GM20431 (cell line): ENCODE measurements at regions not wholly inside any gene's neighbourhood (a gene's known extent, or its start where the extent isn't known, plus 50 kb on each side); places are given as distances from the start of the nearest gene placed in this dataset.
"Not testable (repeated sequence)": the region's sequence is repeated elsewhere in the genome, so short reads cannot be mapped to it uniquely, and the experiment has no call there.

Experiments used
- in situ Hi-C: fragments of 300-500 bp; cut with MseI, MboI; formaldehyde crosslinking; loops from one replicate; pipeline ENCODE4 v1.15.0; 2020; ENCODE audit warnings: low sequenced_read_pairs; ENCODE audit not compliant: unreplicated experiment

DNA sequence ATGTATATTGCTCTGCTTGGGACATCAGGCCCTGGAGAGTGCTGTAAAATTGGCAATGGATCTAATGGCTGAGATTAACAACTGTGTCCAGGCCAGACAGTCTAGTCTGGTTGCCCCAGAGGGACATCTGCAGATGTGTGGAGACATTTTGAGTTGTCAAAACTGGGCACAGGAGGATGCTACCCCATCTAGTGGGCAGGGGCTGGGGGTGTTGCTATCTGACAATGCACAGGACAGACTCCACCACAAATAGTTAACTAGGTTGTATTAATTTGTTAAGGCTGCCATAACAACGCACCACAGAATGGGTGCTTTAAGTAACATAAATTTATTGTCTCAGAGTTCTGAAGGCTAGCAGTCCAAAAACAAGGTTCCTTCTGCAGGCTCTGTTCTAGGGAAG lies 302.5 kb upstream of the AMIGO2 start:
- in situ Hi-C loops, result no loop called here

DNA sequence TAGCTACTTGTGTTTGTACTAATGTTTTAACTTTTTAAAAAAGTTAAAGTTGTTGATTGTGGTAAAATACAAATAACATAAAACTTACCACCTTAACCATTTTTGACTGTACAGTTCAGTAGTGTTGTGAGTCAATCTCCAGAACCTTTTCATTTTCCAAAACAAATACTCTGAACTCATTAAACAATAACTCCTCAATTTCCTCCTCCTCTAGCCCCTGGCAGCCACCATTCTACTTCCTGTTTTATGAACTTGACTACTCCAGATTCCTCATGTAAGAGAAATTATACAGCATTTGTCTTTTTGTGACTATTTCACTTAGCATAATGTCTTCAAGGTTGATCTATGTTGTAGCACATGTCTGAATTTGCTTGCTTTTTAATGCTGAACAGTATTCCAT lies 299.1 kb upstream of the AMIGO2 start:
- in situ Hi-C loops, result no loop called here

DNA sequence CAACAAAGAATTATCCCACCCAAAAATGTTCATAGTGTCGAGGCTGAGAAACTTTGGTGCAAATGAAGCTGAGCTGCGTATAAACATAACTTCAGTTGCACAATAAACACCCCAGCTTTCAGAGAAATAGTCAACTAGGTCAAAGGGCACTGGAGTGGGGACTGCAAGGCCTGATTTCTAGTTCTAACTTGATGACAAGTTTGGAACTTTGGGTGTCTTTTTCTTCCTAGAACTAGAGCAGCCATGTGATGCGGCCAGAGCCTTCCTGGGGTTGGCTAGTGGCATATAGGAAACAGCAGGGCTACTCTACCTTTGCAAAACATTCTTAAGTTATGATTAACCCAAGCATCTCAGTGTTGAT lies 298.4 kb upstream of the AMIGO2 start:
- in situ Hi-C loops, result no loop called here

DNA sequence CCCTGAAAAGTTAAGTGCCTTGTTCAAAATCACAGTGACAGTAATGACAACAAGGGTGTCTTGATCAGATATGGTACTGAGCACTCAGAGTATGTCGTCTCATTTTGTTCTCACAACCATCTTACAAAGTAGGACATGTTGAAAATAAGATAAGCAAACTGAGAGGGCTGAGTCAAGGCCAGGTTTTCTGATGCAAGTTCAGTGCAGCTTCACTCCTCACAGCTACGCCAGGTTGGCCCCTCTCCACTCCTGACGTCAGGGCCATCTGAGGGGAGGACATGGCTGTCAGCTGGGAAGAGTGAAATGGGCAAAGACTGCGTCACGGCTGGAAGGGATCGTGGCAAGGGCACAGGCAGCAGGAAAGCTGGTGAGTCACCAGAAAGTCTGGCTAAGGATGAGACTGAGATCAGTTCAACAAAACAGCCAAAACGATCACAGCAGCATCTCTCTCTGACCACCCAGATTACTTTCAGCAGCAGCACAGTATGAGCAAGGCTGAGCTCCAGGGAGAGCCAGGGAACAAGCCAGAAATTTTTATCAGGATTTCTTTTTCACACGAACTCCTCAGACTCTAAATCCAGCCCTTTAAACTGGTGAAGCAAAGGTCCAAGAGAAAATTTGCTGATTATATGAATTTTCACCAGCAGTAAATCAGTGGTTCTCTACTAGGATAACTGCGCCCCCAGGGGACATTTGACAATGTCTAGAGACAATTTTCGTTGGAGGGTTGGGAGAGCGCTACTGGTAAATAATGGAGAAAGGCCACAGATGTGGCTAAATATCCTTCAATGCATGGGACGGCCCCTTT lies 297.9 kb upstream of the AMIGO2 start:
- in situ Hi-C loops, result no loop called here

DNA sequence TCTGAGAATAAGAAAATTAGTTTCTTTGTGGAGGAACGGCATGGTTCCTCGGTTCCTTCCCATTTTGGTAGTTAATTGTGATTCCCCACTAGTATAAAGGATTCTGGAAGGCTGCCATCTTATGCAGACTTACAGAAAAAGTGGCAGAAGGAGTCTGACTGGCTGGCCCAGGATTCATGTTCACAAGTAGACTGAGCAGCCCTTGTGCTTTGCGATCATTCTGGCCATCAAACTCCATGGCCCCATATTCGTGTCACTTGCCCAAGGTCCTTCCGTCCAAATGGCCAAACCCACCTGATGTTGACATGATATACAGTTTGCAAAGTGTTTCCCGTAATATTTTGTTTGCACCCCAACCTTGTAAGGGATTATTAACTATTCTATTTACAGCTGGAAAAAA lies 297.2 kb upstream of the AMIGO2 start:
- in situ Hi-C loops, result no loop called here

DNA sequence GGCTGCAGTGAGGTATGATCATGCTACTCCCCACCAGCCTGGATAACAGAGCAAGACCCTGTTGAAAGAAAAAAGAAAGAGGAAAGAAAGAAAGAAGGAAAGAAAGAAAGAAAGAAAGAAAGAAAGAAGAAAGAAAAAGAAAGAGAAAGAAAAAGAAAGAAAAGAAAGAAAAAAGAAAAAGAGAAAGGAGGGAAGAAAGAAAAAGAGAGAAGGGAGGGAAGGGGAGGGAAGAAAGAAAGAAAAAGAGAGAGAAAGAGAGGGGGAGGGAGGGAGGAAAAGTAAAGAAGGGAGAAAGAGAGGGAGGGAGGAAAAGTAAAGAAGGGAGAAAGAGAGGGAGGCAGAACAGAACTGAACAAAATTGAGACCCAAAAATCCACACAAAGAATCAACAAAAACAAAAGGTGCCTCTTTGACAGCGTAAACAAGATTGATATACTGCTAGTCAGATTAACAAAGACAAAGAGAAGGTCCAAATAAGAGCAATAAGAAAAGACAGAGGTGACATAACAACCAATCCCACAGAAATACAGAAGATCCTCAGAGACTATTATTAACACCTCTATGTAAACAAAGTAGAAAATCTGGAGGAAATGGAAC lies 293.9 kb upstream of the AMIGO2 start:
- in situ Hi-C loops, result no loop called here

DNA sequence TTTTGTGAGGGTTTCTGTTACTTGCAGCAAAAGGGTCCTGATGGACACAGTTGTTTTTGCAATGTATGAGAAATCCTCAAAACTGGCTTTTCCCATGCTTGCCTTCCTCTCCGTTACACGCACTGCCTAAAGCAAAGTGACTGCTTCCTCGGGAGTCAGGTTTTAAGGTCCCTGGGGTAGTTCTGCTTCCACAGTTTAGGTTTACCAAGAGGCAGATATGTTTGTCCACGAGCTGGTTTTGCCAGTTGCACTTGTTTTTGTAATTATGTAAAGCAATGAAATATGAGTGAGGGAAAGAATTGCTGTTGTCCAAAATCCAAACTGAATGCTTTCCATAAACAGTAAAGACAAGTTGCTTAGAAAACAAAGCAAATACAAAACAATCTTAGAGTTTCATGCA lies 290.7 kb upstream of the AMIGO2 start:
- in situ Hi-C loops, result no loop called here

DNA sequence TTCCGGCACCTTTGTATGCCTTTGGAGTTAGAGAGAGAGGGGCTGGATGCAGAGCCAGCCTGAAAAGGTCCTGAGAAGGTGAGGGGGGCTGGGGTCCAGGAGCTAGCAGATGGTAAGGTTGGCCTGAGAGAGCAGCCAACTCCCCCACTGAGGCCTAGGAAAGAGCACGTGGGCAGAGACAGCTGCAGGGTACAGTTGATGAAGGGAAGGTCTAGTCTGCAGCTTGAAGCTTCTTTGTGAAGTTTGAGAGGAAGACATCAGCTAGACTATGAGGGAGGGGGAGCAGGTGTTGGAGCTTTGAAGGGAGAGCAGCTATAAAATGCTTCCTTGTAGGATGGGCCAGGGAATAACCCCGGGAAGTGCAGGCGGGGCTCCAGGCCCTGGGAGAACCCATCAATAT lies 289.3 kb upstream of the AMIGO2 start:
- in situ Hi-C loops, result no loop called here

DNA sequence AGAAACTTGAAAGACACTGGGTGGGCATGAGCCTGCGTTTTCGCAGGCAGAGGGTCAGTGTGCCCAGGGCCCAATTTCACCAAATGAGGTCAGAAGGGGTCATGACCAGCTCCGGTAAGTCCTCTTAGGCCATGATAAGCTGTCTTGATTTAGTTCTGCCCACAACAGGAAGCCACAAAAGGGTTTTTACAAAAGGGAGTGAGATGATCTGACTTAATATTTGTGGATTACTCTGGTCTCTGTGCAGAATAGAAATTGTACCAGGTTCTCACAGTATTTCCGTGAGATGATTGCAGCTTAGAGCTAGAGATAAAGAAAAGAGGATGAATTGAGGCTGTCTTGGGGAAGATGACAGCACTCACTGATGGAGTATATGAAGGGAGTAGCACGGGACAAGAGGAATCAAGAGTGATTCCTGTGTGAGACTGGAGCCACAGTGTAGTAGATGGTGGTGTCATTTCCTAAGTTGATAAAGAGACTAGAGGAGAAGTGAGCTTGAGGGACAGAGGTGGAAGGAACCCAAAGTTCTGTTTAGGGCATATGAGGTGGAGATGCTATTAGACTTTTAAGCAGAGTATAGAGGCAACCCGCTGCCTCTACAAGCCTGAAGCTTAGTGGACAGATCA lies 288.3 kb upstream of the AMIGO2 start:
- in situ Hi-C loops, result no loop called here

DNA sequence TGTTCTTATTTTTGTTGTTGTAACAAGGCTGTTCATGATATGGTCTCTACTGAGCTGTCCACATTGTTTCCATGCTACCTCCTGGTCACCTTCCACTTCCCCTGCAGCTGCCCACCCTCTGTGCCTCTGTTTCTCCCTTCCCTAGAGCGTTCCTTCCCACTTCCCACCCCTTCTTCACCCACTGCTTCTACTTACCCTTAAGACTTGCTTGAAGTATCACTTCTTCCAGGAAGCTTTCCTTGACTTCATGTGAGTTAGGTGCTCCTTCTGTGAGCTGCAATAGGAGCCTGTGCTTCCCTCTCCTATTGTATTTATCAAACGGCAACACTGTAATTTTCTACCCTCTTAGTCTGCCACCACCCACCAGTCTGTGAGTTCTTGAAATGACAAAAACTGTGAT lies 286.8 kb upstream of the AMIGO2 start:
- in situ Hi-C loops, result no loop called here

DNA sequence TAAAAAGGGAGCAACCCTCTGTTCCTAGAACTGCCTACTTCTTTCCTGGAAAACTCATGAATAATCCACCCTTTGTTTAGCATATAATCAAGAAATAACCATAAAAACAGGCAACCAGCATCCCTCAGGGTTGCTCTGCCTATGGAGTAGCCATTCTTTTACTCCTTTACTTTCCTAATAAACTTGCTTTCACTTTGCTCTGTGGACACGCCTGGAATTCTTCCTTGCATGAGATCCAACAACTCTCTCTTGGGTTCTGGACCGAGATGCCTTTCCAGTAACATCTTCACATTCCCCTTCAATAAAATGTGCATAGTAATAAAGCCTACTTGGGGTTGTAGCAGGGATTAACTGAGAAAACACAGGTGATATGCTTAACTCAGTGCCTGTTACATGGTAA lies 286.4 kb upstream of the AMIGO2 start:
- in situ Hi-C loops, result no loop called here

DNA sequence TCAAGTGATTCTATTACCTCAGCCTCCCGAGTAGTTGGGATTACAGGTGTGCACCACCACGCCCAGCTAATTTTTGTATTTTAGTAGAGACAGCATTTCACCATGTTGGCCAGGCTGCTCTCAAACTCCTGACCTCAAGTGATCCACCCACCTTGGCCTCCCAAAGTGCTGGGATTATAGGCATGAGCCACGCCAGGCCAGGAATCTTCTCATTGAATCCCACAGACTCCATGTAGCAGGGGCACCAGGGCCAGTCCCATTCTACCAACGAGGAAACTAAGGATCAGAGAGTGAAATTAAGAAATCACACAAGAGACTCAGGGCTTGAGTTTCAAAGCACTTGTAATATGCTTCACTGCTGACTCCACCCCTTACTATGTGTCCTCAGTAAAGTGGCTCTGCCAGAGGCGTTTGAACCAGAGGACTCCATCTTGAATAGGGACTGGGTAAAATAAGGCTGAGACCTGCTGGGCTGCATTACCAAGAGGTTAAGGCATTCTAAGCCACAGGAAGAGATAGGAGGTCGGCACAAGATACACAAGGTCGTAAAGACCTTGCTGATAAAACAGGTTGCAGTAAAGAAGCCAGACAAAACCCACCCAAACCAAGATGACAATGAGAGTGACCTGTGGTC lies 285.8 kb upstream of the AMIGO2 start:
- in situ Hi-C loops, result not testable (repeated sequence)

DNA sequence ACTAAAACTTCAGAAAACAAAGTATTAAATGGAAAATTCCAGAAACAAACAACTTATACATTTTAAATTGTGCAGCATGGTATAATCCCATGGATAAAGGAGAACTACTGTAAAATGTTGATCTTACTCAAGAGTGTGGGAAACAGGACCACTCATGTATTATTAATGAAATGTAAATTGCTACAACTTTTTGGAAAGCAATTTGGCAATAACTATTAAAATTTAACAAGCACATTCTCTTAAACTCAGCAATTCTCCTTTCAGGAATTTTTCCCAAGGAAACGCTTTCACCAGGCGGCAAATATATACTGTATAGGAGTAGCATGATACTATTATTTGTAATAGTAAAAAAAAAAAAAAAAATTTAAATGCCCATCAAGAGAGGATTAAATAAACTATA lies 284.5 kb upstream of the AMIGO2 start:
- in situ Hi-C loops, result no loop called here

DNA sequence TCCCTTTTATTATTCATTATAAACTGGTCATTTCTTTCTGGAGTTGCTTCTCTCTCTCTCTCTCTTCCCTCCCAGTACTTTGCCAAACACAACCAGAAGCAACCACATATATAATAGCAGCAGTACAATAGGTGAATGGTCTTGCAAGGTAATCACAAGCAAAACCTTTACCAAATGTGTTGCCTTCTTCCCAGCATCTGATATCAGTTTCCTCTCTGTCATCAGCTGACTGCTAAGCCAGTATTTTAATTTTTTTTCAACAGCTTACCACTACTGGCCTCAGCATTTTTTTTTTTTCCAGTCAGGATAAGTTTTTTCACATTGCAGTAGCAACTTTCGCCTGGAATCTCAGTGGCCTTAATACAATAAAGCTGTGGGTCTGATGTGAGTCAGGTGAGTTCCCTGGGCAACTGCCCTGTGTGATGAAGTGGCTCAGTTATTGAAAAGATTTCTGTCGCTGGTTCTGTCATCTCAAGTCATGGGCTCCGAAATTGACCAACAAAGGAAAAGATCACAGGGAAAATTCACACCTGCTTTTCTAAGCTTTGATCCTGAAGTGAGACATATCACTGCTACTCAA lies 282.5 kb upstream of the AMIGO2 start:
- in situ Hi-C loops, result no loop called here

DNA sequence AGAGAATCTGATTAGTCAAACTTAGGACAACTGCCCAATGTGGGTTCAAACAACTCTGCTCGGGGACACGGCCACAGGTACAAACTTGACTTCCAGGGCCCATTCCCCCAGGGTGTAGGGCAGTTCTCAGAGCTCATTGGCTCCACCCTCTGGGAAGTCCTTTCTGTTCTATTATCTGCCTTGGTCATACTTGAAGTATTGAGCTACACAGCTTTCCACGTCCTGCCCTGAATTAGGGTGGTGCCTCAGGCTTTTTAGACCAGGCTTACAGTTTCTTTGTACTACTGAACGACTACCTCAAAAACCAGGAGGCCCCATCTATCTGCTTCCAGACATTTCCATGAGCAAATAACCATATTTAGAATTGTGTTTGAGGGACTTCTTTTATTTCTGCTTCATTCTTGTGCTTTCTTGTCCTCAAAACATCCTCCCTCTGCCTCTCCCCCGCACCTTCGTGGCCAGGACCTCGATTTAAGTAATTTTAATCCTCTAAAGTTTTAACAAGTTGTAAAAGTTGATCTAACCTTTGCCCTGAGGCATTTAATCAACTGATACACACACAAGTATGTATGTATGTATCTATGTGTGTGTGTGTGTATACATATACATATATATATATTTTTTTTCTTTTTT lies 281.7 kb upstream of the AMIGO2 start:
- in situ Hi-C loops, result no loop called here

DNA sequence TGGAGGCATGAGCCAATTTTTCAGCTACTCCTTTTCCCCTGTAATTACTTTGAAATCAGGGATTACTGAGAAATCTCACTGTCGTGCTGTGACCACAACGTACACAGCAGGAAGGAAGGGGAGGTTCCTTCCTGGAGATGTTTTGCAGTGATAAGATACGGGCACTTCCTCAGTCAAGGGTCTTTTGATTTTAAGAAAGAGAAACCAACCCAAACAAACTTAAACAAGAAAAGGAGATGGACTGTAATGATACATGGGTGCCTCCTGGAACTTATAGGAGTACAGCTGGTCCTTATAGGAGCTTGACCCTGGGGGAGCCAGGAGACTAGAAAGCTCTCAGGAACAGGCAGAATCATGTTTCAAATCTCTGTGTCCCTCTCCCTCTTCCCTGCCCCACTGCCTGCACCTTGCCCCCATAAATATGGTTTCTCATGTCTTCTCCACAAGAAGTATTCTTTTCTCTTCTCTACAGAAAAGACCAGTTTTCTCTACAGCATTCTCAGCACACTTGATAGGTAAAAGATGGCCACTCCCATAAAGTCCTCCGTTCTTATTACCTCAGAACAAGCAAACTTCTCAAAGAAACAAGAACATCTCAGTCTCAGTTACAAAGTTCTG lies 281.1 kb upstream of the AMIGO2 start:
- in situ Hi-C loops, result no loop called here

DNA sequence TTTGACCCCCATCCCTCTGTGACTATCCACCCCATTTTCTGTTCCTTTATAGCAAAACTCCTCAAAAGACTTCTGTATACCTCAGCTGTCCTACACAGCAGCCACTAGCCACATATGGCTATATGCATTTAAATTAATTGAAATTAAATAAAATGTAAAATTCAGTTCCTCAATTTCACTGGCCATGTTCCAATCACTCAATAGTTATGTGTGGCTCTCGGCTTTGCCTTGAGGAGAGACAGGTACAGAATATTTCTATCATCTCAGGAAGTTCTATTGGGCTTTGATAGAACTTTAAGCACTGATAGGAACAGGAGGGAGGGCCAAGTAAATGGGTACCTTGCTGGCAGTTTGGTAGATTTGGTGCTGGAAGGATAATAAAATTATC lies 280.3 kb upstream of the AMIGO2 start:
- in situ Hi-C loops, result no loop called here

DNA sequence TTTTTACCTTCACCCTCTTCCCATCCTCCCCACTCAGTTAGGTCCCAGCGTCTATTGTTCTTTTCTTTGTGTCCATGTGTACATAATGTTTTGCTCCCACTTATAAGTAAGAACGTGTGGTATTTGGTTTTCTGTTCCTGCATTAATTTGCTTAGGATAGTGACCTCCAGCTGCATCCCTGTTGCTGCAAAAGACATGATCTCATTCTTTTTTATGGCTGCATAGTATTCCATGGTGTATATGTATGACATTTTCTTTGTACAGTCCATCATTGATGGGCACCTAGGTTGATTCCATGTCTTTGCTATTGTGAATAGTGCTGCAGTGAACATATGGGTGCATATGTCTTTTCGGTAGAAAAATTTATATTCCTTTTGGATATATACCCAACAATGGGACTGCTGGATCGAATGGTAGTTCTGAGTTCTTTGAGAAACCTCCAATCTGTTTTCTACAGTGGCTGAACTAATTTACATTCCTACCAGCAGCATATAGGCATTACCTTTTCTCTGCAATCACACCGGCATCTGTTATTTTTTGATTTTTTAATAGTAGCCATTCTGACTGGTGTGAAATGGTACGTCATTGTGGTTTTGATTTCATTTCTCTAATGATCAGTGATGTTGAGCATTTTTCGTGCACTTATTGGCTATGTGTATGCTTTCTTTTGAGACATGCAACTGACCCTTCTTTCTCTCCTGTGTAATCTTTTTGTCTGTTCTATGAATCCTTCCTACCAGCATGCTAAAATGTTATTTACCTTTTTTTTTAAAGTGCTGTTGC lies 279.7 kb upstream of the AMIGO2 start:
- in situ Hi-C loops, result no loop called here

DNA sequence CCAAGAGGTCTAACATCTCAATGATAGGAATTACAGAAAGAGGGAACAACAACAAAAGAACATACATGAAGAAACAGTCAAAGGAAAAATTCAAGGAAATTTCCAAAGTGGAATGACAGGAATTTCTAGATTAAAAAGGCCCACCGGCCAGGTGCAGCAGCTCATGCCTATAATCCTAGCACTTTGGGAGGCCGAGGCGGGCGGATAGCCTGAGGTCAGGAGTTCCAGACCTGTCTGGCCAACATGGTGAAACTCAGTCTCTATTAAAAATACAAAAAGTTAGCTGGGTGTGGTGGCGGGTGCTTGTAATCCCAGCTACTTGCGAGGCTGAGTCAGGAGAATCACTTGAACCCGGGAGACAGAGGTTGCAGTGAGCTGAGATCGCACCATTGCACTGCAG lies 277.2 kb upstream of the AMIGO2 start:
- in situ Hi-C loops, result not testable (repeated sequence)
